Glutamatergic neuron (in vitro differentiated cells): ENCODE measurements at regions not wholly inside any gene's neighbourhood (a gene's known extent, or its start where the extent isn't known, plus 50 kb on each side); places are given as distances from the start of the nearest gene placed in this dataset.

ENCODE experiments used
- DNase-seq: peaks from one replicate; pipeline ENCODE4 v3.0.0; 2022
- H3K27ac Mint-ChIP-seq: one replicate; pipeline ENCODE4 v1.8.0; 2020; ENCODE audit warnings: mild to moderate bottlenecking, mixed read lengths, inconsistent platforms; ENCODE audit not compliant: unreplicated experiment
- H3K27me3 Mint-ChIP-seq: one replicate; pipeline ENCODE4 v1.8.0; 2020; ENCODE audit warnings: mild to moderate bottlenecking, moderate library complexity, mixed read lengths, inconsistent platforms; ENCODE audit not compliant: unreplicated experiment
- H3K36me3 Mint-ChIP-seq: one replicate; pipeline ENCODE4 v1.8.0; 2020; ENCODE audit warnings: mild to moderate bottlenecking, mixed read lengths, inconsistent platforms; ENCODE audit not compliant: unreplicated experiment
- H3K4me1 Mint-ChIP-seq: one replicate; pipeline ENCODE4 v1.8.0; 2020; ENCODE audit warnings: mild to moderate bottlenecking, low read depth, mixed read lengths, inconsistent platforms; ENCODE audit not compliant: unreplicated experiment
- H3K4me3 Mint-ChIP-seq: one replicate; pipeline ENCODE4 v1.8.0; 2020; ENCODE audit warnings: mild to moderate bottlenecking, mixed read lengths, inconsistent platforms; ENCODE audit not compliant: unreplicated experiment
- H3K9me3 Mint-ChIP-seq: one replicate; pipeline ENCODE4 v1.8.0; 2020; ENCODE audit warnings: mild to moderate bottlenecking, moderate library complexity, mixed read lengths, inconsistent platforms; ENCODE audit not compliant: unreplicated experiment
- CTCF ChIP-seq: fragments of 200-600 bp; sonication (generic); IDR thresholded peaks from one replicate; pipeline ENCODE4 v1.5.0; 2021; ENCODE audit not compliant: partially characterized antibody, unreplicated experiment

- H3K9me3 Mint-ChIP-seq: peaks cover 2% of the 10 kb centered on the region
- peak; percentile 31 for DNase-seq
- peaks cover 23% of the 10 kb centered on the region for H3K4me1 Mint-ChIP-seq
- TF ChIP-seq CTCF: no peak
- no peaks in the 10 kb centered on the region for H3K36me3 Mint-ChIP-seq
- peaks cover 3% of the 10 kb centered on the region for H3K27me3 Mint-ChIP-seq
- H3K27ac Mint-ChIP-seq: no peak overlapping the region
- H3K4me3 Mint-ChIP-seq: no peak overlapping the region
Measured at GRCh38 chr13:107678075-107678689, 537.2 kb downstream of the LIG4 start.

GRCh38 chr13:107675847-107676550 lies 539.3 kb downstream of the LIG4 start:
- H3K4me1 Mint-ChIP-seq: peaks cover 13% of the 10 kb centered on the region
- DNase-seq: no peak
- TF ChIP-seq CTCF: no peak
- peaks cover 3% of the 10 kb centered on the region for H3K27me3 Mint-ChIP-seq
- H3K36me3 Mint-ChIP-seq: no peaks in the 10 kb centered on the region
- peaks cover 2% of the 10 kb centered on the region for H3K9me3 Mint-ChIP-seq
- H3K27ac Mint-ChIP-seq: no peak overlapping the region
- H3K4me3 Mint-ChIP-seq: no peak overlapping the region

- Mint-ChIP-seq H3K4me1 (peaks cover 20% of the 10 kb centered on the region), H3K9me3 (no peaks in the 10 kb centered on the region), H3K27ac (peak overlapping the region; percentile 75), H3K4me3 (peak overlapping the region; percentile 26), H3K27me3 (no peaks in the 10 kb centered on the region), H3K36me3 (no peaks in the 10 kb centered on the region)
- no peak for DNase-seq
- TF ChIP-seq CTCF: no peak
Measured at GRCh38 chr13:107669391-107669993, 545.8 kb downstream of the LIG4 start.

- peaks cover 2% of the 10 kb centered on the region for H3K9me3 Mint-ChIP-seq
- H3K4me1 Mint-ChIP-seq: peaks cover 15% of the 10 kb centered on the region
- H3K4me3 Mint-ChIP-seq: no peak overlapping the region
- no peak for TF ChIP-seq CTCF
- no peaks in the 10 kb centered on the region for H3K36me3 Mint-ChIP-seq
- peaks cover 2% of the 10 kb centered on the region for H3K27me3 Mint-ChIP-seq
- no peak for DNase-seq
- H3K27ac Mint-ChIP-seq: no peak overlapping the region
Measured at GRCh38 chr13:107665926-107666458, 549.3 kb downstream of the LIG4 start.
